Ovary (tissue), 7 donors: ENCODE measurements at regions not wholly inside any gene's neighbourhood (a gene's known extent, or its start where the extent isn't known, plus 50 kb on each side); places are given as distances from the start of the nearest gene placed in this dataset.

Source experiments
- DNase-seq, 5 donors: peaks; one replicate each; pipeline ENCODE4 v3.0.0-alpha.2; 2019 to 2020
- H3K27ac ChIP-seq, 2 donors: fragments of 200-600 bp; one replicate each; pipeline versions ENCODE4 v1.5.1 to v1.8.0; 2019 to 2022
- H3K27me3 ChIP-seq: fragments of 200-600 bp; one replicate; pipeline ENCODE4 v1.8.0; 2022
- H3K36me3 ChIP-seq: fragments of 200-600 bp; sonication (generic); one replicate; pipeline ENCODE4 v1.5.1; 2019
- H3K4me1 ChIP-seq: one replicate; pipeline ENCODE4 v1.8.1; 2013; ENCODE audit warnings: mild to moderate bottlenecking, moderate library complexity; ENCODE audit not compliant: insufficient read depth
- H3K4me3 ChIP-seq: fragments of 200-600 bp; sonication (generic); one replicate; pipeline ENCODE4 v1.5.1; 2017
- H3K9me3 ChIP-seq, 2 donors: fragments of 200-600 bp in 1 of 2; sonication (generic) in 1 of 2; one replicate each; pipeline versions ENCODE4 v1.5.1 to v1.8.1; 2013 to 2019; ENCODE audit warnings: mild to moderate bottlenecking in 1 of 2, moderate library complexity in 1 of 2
- CTCF ChIP-seq, 3 donors: fragments of 450-650 bp in 2 of 3; fragments of 200-600 bp in 1 of 3; IDR thresholded peaks; one replicate each; pipeline versions ENCODE4 v1.5.1 to v1.8.0; 2016 to 2022; ENCODE audit warnings: antibody characterized with exemption in 3 of 3, mild to moderate bottlenecking in 1 of 3
- EP300 ChIP-seq: sonication (generic); formaldehyde crosslinking; IDR thresholded peaks from one replicate; pipeline ENCODE4 v1.6.1; 2017; ENCODE audit warnings: antibody characterized with exemption
- POLR2A ChIP-seq: fragments of 450-650 bp; IDR thresholded peaks from one replicate; pipeline ENCODE4 v1.6.1; 2017; ENCODE audit warnings: antibody characterized with exemption, mild to moderate bottlenecking, moderate library complexity
- WGBS, 3 donors: extraction: QIAGEN DNeasy Blood & Tissue Kit in 1 of 3; methylation state at CpG; one replicate each; pipeline versions ENCODE4 v1.1.5 to v1.1.7; 2013 to 2017; 5-methylcytosine and 5-hydroxymethylcytosine counted together
- intact Hi-C, 4 donors: fragments of 100-400 bp; cut with DNase I; formaldehyde crosslinking; loops; one replicate each; pipeline versions ENCODE4 v1.11.0 to v1.15.1; 2022 to 2023
- donor health status: DM: no; HTN: no; CAD: no; lungs with moderate emphysema.
- donor health status: DM: no; HTN: no; CAD: no.
- donor health status: Bipolar disorder and iron deficiency.
- donor health status: DM: no; HTN: no; CAD: no.
- donor health status: DM: yes; HTN: yes; CAD: no.

GRCh38 chr3:82783194-82783593 lies 1021.7 kb upstream of the GBE1 start:
- Histone ChIP-seq H3K27ac (no peak overlapping the region), H3K9me3 (no peaks in the 10 kb centered on the region), H3K27me3 (no peaks in the 10 kb centered on the region), H3K36me3 (no peaks in the 10 kb centered on the region), H3K4me1 (no peaks in the 10 kb centered on the region), H3K4me3 (no peak overlapping the region)
- intact Hi-C loops: no loop called here
- DNase-seq: no peak
- TF ChIP-seq CTCF (IDR thresholded peaks at IDR 0.05) (no peak), POLR2A (no peak), EP300 (no peak)
- 82 to 90% (median 86%) methylated on average over 3 of the region's 3 CpGs for WGBS, 3 donors

DNA sequence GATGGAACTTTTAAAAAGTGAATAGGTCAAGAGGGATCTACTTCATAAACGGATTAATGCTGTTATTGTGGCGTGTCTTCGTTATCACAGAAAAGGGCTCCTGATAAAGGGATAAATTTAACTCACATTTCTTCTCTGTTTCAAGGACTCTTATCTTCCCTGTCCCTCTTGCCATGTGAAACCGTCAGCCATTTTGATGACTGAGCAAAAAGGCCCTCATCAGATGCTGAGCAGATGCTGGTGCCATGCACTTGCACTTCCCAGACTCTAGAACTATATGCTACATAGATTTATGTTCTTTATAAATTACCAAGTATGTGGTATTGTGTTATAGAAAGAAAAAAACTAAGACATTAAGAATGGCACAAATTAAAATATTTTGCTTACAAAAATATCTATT lies 1011.8 kb upstream of the GBE1 start:
- Histone ChIP-seq H3K36me3 (no peaks in the 10 kb centered on the region), H3K4me1 (no peaks in the 10 kb centered on the region), H3K4me3 (no peak overlapping the region), H3K27me3 (no peaks in the 10 kb centered on the region), H3K27ac (no peak overlapping the region), H3K9me3 (no peaks in the 10 kb centered on the region)
- intact Hi-C loops: no loop called here
- no peak for DNase-seq
- 65 to 76% (median 69%) methylated on average over 4 of the region's 4 CpGs for WGBS, 3 donors
- no peak for TF ChIP-seq CTCF (IDR thresholded peaks at IDR 0.05)
- no peak for TF ChIP-seq POLR2A
- TF ChIP-seq EP300: no peak

- H3K36me3 ChIP-seq: no peaks in the 10 kb centered on the region
- no peaks in the 10 kb centered on the region for H3K4me1 ChIP-seq
- H3K9me3 ChIP-seq: no peaks in the 10 kb centered on the region
- no peak overlapping the region for H3K27ac ChIP-seq
- intact Hi-C loops: no loop called here
- H3K27me3 ChIP-seq: no peaks in the 10 kb centered on the region
- TF ChIP-seq CTCF (IDR thresholded peaks at IDR 0.05) (no peak), POLR2A (no peak), EP300 (no peak)
- no peak overlapping the region for H3K4me3 ChIP-seq
- DNase-seq: no peak
- WGBS, 3 donors: 96 to 100% (median 96%) methylated on average over 1 of the region's 1 CpG
Measured at GRCh38 chr3:82764521-82764920, 1003.1 kb upstream of the GBE1 start.

DNA sequence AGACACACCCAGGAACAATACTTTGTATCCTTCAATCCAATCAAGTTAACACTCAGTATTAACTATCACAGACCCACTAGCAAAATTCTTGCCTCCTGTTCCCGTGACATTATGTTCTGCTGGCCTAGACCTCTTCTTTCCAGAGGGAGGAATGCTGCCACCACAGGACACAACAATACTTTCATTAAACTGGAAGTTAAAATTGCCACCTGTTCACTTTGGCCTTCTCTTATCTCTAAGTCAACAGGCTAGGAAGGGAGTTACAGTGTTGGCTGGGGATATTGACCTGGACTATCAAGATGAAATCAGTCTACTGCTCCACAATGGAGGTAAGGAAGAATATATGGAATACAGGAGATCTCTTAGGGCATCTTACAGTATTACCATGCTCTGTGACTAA lies 1000.4 kb upstream of the GBE1 start:
- no peak for DNase-seq
- no peaks in the 10 kb centered on the region for H3K36me3 ChIP-seq
- 80 to 87% (median 84%) methylated on average over 1 of the region's 1 CpG for WGBS, 3 donors
- no peak overlapping the region for H3K27ac ChIP-seq
- H3K9me3 ChIP-seq: no peaks in the 10 kb centered on the region
- TF ChIP-seq POLR2A: no peak
- no peak for TF ChIP-seq EP300
- no peak for TF ChIP-seq CTCF (IDR thresholded peaks at IDR 0.05)
- no peaks in the 10 kb centered on the region for H3K27me3 ChIP-seq
- intact Hi-C loops: no loop called here
- no peaks in the 10 kb centered on the region for H3K4me1 ChIP-seq
- H3K4me3 ChIP-seq: no peak overlapping the region

DNA sequence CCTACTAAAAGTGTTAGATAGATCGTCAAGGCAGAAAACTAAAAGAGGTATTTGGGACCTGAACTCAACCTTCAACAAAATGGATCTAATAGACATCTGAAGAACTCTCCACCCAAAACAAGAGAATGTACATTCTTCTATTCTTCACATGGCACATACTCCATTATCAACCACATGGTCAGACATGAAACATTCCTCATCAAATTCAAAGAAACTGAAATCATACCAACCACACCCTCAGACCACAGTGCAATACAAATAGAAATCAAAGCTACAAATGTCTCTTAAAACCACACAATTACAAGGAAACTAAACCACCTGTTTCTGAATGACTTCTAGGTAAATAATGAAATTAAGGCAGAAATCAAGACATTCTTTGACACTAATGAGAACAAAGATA lies 984.1 kb upstream of the GBE1 start:
- Histone ChIP-seq H3K9me3 (no peaks in the 10 kb centered on the region), H3K4me1 (no peaks in the 10 kb centered on the region), H3K27me3 (no peaks in the 10 kb centered on the region), H3K27ac (no peak overlapping the region), H3K36me3 (no peaks in the 10 kb centered on the region), H3K4me3 (no peak overlapping the region)
- WGBS, 3 donors: 30 to 85% (median 74%) methylated on average over 1 of the region's 1 CpG
- TF ChIP-seq POLR2A (no peak), EP300 (no peak), CTCF (IDR thresholded peaks at IDR 0.05) (no peak)
- intact Hi-C loops: no loop called here
- DNase-seq: no peak
